NCI-H446 treated with DMSO at 0.1 percent for 48 hours (cell line): ENCODE measurements at regions not wholly inside any gene's neighbourhood (a gene's known extent, or its start where the extent isn't known, plus 50 kb on each side); places are given as distances from the start of the nearest gene placed in this dataset.

Experiments used
- DNase-seq: peaks from one replicate; lab custom pipeline; 2025; lab: John Stamatoyannopoulos, UW

DNA sequence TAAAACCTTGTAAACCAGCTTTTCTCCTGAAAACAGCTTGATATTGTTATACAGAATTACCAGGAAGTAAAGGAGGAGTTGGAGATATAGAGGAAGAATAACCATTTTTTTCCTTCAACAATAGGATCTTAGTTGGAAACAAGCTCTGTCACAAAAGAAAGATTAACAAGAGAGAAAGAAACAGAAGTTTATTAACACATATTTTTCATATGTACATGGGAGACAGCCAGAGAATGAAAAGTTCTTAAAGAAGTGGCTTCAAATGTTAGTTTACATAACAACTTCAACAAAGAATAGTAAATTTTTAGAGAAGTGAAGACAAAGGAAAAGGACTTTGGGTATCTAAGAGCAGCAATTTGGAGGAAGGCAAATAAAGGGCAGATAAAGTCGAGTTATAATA is 94.9 kb upstream of the ANKRD50 start:
- no peak for DNase-seq

DNA sequence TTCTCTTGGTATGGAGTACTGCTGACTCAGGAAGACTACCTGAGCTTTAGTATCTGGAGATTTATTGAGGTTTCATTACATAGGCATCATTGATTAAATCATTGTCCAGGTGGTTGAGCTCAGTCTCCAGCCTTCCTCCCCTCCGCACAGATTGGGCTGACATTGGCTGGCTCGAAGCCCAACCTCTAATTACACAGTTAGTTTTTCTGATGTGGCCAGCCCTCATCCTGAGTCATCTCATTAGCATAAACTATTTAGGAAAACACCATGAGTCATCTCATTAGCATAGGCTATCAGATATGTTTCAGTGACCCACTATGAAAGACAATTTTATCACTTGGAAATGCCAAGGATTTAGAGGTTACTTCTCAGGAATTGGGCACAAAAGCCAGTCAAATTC is 93.9 kb upstream of the ANKRD50 start:
- peak; percentile 14 for DNase-seq

DNA sequence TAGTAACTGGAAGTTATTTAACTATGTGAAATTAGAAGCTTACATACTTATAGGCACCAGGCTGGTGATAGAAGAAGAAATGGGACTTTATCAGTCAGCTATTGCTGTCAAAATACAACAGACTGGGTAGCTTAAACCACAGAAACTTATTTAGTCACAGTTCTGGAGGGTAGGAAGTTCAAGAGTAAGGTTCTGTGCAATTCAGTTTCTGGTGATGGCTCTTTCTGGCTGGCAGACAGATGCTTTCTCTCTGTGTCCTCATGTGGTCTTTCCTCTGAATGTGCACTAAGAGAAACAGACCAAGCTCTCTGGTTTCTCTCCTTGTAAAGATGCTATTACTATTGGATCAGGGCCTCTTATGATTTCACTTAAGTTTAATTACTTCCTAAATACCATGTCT is 92.1 kb upstream of the ANKRD50 start:
- DNase-seq: no peak

DNA sequence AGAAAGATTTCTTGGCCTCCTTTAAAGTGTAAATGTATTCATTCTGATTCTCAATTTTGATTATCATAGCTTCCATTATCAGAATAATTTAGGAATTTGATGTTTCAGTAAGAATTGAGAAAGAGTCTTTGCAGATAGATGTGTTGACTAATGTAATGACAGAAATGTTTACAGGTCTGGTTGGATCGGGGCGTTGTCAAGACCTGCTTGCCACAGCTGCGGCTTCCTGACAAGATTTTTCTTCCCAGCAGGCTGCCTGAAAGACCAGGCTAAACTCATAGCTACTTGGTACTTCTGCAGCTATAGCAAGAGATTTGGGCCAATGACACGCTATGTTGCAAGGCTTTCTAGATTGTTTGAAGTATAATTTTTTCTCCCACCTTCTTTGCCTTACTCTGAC is 91.5 kb upstream of the ANKRD50 start:
- no peak for DNase-seq

DNA sequence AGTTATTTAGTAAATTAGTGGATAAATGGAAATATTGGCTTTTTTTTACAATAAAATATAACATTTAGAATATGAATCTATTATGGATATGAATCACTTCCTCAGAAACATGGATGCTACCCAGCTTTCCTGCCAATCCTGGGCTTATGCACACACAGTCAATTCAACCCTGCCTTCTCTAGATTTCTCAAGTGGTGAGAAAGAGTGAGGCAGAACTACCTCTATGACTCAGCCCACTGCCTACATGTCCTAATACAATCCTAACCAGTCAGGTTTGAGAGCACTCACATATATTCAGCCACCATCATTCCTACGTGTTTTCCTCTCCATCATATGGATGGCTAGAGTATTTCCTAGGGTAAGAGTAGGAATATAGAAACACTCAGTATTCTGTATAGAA is 91.1 kb upstream of the ANKRD50 start:
- no peak for DNase-seq

DNA sequence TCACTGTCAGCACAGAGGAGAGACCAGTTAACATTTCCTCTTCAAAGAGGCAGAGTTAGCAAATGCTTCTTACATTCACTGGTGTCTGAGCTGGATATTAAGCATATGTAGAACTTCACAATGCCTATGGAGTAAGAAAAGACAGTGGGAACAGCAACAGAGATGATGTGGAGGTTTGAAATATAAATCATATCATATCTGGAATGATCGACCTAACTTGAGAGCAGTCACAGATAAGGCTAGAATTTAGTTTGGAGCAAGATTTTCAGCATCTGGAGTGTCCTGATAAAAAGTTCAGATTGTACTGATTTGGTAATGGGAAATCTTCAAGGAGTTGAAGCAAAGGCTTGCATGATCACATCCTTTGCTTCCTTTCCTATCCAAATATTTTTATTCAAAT is 90.5 kb upstream of the ANKRD50 start:
- no peak for DNase-seq

DNA sequence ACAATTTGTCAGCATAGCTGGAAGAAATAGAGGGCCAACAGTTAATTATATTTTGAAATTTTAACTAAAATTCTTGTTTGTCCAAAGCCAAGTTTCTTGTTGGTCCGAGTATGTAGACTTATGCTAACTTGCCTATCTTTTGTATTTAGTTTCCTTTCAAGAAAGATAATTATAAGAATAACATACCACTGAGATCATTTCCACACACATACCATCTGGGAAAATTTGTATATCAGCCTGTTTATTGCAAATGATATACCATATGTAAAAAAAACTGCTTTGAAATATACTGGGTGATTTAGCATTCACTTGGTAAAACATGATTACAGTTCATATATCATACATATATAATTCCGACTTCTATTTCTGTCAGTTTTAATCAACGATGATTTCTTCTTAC is 84.7 kb upstream of the ANKRD50 start:
- DNase-seq: no peak

DNA sequence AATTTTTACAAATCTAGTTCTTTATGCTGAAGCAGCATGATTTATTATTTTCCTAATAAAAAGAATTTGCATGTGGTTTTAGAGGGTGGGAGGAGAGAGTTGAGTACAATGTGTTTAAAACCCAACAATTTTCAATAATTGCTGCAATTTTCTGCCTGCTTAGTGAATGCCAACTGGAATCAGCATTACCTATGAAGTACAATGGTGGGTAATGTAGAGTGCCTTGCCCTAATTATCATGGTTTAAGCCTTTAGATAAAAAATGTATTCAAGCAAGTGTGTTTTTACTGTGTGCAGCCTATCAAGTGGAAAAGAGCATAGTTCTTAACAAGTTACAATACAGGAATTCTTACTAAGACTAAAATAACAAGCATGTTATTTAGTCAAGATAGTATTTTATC is 77.9 kb upstream of the ANKRD50 start:
- DNase-seq: no peak

DNA sequence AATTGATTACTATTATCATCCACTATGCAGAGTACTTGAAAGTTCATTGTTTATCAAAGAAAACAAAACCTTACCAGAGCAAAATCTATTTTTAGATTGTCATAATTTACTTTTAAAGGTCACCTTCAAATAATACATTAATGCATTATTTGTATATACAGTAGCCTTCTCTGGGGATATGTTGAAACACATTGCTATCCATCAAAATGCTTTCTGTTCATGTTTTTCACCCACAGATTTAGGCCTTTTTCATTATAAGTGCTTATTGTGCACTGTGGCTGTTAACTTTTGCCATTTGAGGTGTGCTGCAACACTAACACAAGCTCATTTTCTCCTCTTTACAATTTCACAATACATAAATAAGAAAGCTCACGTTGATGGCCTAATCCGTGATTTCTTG is 74.1 kb upstream of the ANKRD50 start:
- DNase-seq: no peak

DNA sequence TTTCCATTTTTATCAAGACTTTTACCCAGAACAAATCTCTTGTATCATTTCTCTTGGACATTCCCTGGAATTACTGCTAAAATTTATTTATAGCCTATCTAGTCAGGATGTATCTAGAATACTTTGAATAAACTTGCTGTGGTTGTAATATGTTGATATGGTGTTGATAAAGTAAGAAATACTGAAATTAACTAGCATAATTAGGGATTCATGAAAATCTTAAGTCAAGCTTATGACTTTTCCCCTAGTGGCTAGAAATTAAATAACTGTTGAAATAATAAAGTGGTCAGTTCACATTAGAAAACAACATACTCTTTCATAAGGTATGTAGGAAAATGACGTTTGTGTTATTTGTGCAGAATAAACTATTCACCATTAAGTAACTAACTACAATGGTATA is 73.1 kb upstream of the ANKRD50 start:
- no peak for DNase-seq

DNA sequence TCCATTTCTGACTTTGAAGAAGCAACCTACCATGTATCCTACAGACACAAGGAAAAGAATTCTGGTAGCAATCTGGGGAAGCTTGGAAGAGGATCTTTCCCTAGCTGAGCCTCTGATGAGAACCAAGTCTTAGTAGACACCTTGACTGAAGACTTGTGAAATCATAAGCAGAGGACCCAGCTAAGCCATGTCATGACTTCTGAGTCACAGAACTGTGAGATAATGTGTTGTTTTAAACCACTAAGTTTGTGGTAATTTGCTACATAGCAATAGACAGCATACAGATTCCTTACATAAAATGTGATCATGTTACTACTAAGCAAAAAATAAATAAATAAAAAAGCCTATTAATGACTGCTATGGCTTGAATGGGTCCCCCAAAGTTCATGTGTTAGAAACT is 71.3 kb upstream of the ANKRD50 start:
- DNase-seq: no peak

DNA sequence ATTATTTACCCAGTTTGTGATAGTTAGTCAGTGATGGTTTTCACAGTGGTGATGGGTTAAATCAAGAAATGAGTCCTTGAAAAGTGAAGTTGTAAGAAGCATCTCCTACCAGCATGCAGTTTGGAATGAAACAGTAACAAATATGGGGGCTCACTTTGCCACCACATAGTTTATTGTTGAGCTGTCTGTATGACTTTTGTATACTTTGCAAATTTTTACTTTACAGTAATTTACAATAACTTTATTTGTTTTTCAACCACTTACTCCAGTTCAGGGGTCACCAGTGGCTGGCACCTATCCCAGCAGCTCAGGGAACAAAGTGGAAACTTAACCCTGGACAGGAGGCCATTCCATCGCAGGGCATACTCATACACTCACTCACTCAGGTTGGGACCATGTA is 64.5 kb upstream of the ANKRD50 start:
- DNase-seq: no peak

DNA sequence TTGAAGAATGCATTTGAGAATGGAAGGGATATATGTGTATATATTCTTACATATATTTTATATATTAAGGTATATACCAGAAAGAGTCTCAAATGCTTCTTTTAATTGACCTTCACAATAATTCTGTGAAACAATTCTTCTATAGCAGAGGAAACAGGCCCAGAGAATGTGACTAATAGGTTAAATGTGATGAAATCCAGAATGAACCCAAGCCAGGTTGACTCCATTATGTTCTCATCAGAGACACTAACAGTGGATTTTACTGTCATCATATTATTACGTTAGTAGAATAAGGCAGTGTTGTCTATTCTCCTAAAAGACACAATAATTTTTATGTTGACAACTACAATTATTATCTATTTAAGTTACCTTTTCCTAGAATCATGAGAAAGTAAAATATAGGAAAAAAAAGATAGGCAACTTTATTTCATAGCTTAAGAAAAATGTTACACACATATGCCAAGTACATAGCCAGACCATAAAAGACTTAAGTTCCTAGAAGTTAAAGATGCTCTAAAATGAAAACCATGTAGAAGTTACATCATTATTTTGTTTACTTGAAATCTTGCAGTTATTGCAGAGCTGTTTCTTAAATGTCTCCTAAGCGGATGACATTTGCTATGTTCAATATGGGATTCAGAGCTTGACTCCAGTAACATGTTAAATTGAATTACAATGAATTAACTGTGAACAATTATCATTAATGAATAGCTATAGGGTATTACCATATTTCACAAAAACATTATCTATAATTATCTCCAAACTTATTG is 56.2 kb upstream of the ANKRD50 start:
- DNase-seq: no peak

DNA sequence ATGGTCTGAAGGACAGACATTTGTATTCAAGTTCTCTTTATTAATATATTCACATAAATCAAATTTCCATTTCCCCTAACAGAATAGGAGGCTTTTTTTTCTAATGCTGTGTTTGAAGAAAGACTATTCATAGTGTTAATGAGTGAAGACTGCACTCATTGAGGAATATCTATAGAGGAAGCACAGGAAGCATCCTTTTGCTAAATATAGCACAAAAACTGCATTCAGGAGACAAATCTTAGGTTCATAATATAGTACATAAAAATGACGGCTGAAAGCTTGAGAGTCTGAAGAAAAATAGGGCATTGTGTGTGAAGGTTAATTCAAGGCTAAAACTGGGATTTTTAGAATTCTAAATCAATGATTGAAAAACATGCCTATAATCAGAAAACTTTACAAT is 50.4 kb upstream of the ANKRD50 start:
- no peak for DNase-seq
